OCI-LY7 (cell line): ENCODE measurements at regions not wholly inside any gene's neighbourhood (a gene's known extent, or its start where the extent isn't known, plus 50 kb on each side); places are given as distances from the start of the nearest gene placed in this dataset.

Source experiments
- BruUV-seq: library from RNA; stranded (reverse); fragments of 400-500 nt; replicated peaks from 2 replicates; lab custom pipeline; 2021; lab: Mats Ljungman, UMichigan
- CTCF ChIA-PET: fragments of 300-600 bp; sonication (Branson Sonifier 250); formaldehyde crosslinking; loops from one replicate; lab custom pipeline; 2022; ENCODE audit warnings: antibody characterized with exemption; ENCODE audit not compliant: unreplicated experiment; lab: Charles Lee
- POLR2A ChIA-PET: fragments of 300-600 bp; sonication (Branson Sonifier 250); formaldehyde crosslinking; loops from one replicate; lab custom pipeline; 2022; ENCODE audit warnings: antibody characterized with exemption; lab: Charles Lee
- DNase-seq: peaks from one replicate; pipeline ENCODE4 v3.0.0-alpha.2; 2015; ENCODE audit warnings: low spot score
- H2AFZ ChIP-seq: fragments of 200-600 bp; sonication (generic), shearing (Covaris generic); 2 replicates; pipeline ENCODE4 v1.6.1; 2014; ENCODE audit warnings: mild to moderate bottlenecking, antibody characterized with exemption, low read length, moderate library complexity
- H3K27ac ChIP-seq: fragments of 200-600 bp; sonication (generic); 2 replicates; pipeline ENCODE4 v1.5.1; 2014; ENCODE audit warnings: mixed run types, low read depth, mild to moderate bottlenecking, moderate library complexity, low read length, inconsistent platforms; ENCODE audit not compliant: poor library complexity, severe bottlenecking
- H3K36me3 ChIP-seq: fragments of 200-600 bp; sonication (generic); 2 replicates; pipeline ENCODE4 v1.6.1; 2014; ENCODE audit warnings: mild to moderate bottlenecking, antibody characterized with exemption, low read length, moderate library complexity, mixed read lengths; ENCODE audit not compliant: insufficient read depth
- H3K4me1 ChIP-seq: fragments of 200-600 bp; sonication (generic); 2 replicates; pipeline ENCODE4 v1.5.1; 2014; ENCODE audit warnings: mild to moderate bottlenecking, low read length; ENCODE audit not compliant: insufficient read depth, poor library complexity, severe bottlenecking
- H3K4me2 ChIP-seq: fragments of 200-600 bp; sonication (generic); 2 replicates; pipeline ENCODE4 v1.6.1; 2014; ENCODE audit warnings: mild to moderate bottlenecking, low read length
- H3K4me3 ChIP-seq: fragments of 200-600 bp; sonication (generic); 2 replicates; pipeline ENCODE4 v1.5.1; 2014; ENCODE audit warnings: mild to moderate bottlenecking, low read depth, low read length; ENCODE audit not compliant: poor library complexity, severe bottlenecking
- H3K79me2 ChIP-seq: fragments of 200-600 bp; sonication (generic); 2 replicates; pipeline ENCODE4 v1.6.1; 2016; ENCODE audit warnings: low read depth, mild to moderate bottlenecking, low read length, moderate library complexity, mixed read lengths; ENCODE audit not compliant: insufficient read depth
- H3K9me2 ChIP-seq: fragments of 200-600 bp; sonication (generic); 2 replicates; pipeline ENCODE4 v1.6.1; 2016; ENCODE audit warnings: mild to moderate bottlenecking, low read length, mixed read lengths; ENCODE audit not compliant: insufficient read depth
- H3K9me3 ChIP-seq: fragments of 200-600 bp; sonication (generic); 2 replicates; pipeline ENCODE4 v1.6.1; 2014; ENCODE audit warnings: mild to moderate bottlenecking, mixed run types, low read length, mixed read lengths
- H4K20me1 ChIP-seq: fragments of 200-600 bp; sonication (generic); 2 replicates; pipeline ENCODE4 v1.6.1; 2014; ENCODE audit warnings: mild to moderate bottlenecking, antibody characterized with exemption, low read length, moderate library complexity, mixed read lengths; ENCODE audit not compliant: insufficient read depth
- CTCF ChIP-seq: fragments of 200-600 bp; sonication (generic); conservative IDR thresholded peaks from 2 replicates; pipeline ENCODE4 v1.5.1; 2014; ENCODE audit warnings: mild to moderate bottlenecking, antibody characterized with exemption, low read length, moderate library complexity, mixed read lengths
- EZH2phosphoT487 ChIP-seq: fragments of 200-600 bp; sonication (generic); IDR thresholded peaks from 2 replicates; pipeline ENCODE4 v1.6.1; 2018; ENCODE audit warnings: low read depth, borderline replicate concordance, mild to moderate bottlenecking, mixed run types, antibody characterized with exemption, low read length, moderate library complexity, mixed read lengths
- intact Hi-C: fragments of 100-400 bp; cut with micrococcal nuclease; formaldehyde crosslinking; loops from one replicate; pipeline ENCODE4 v1.10.0; 2022; ENCODE audit not compliant: unreplicated experiment

GRCh38 chr15:81454024-81454423 lies 80.0 kb upstream of the TMC3 start:
- no peak overlapping the region for H2AFZ ChIP-seq
- TF ChIP-seq CTCF (no peak), EZH2phosphoT487 (no peak)
- ChIA-PET POLR2A (no interaction called here), CTCF (no interaction called here)
- H3K79me2 ChIP-seq: no peaks in the 10 kb centered on the region
- no peaks in the 10 kb centered on the region for H4K20me1 ChIP-seq
- H3K9me3 ChIP-seq: no peaks in the 10 kb centered on the region
- intact Hi-C loops: no loop called here
- no peaks in the 10 kb centered on the region for H3K9me2 ChIP-seq
- H3K36me3 ChIP-seq: no peaks in the 10 kb centered on the region
- BruUV-seq: no TSS peak
- no peak overlapping the region for H3K27ac ChIP-seq
- no peak for DNase-seq
- H3K4me3 ChIP-seq: no peak overlapping the region
- no peaks in the 10 kb centered on the region for H3K4me1 ChIP-seq
- H3K4me2 ChIP-seq: no peak overlapping the region

- TF ChIP-seq CTCF (no peak), EZH2phosphoT487 (no peak)
- intact Hi-C loops: no loop called here
- no peak overlapping the region for H3K27ac ChIP-seq
Measured at GRCh38 chr15:81450721-81451120, 76.7 kb upstream of the TMC3 start.

GRCh38 chr15:81449836-81450474 lies 75.9 kb upstream of the TMC3 start:
- CTCF ChIA-PET: no interaction called here
- Histone ChIP-seq H3K4me1 (no peaks in the 10 kb centered on the region), H3K9me3 (no peaks in the 10 kb centered on the region), H3K27ac (no peak overlapping the region), H3K79me2 (no peaks in the 10 kb centered on the region), H3K9me2 (no peaks in the 10 kb centered on the region), H3K4me3 (no peak overlapping the region), H3K4me2 (no peak overlapping the region), H4K20me1 (no peaks in the 10 kb centered on the region; the same call in 1 of the 2 replicates), H2AFZ (no peak overlapping the region), H3K36me3 (no peaks in the 10 kb centered on the region)
- TF ChIP-seq EZH2phosphoT487 (no peak), CTCF (no peak)
- DNase-seq: no peak
- intact Hi-C loops: no loop called here
- BruUV-seq: no TSS peak
- POLR2A ChIA-PET: interaction anchor here (0.6 kb wide), 1 partner anchor 33 kb away, joined by 3 read pairs; no protein-coding TSS in a partner anchor

More at GRCh38 chr15:81450721-81451120, 76.7 kb upstream of the TMC3 start:
- no peaks in the 10 kb centered on the region for H3K79me2 ChIP-seq
- DNase-seq: no peak
- no TSS peak for BruUV-seq
- no peak overlapping the region for H3K4me2 ChIP-seq
- H3K36me3 ChIP-seq: no peaks in the 10 kb centered on the region
- no peaks in the 10 kb centered on the region for H3K4me1 ChIP-seq
- ChIA-PET CTCF (no interaction called here), POLR2A (interaction anchor here (0.6 kb wide), 1 partner anchor 33 kb away, joined by 3 read pairs; no protein-coding TSS in a partner anchor)
- H3K9me3 ChIP-seq: no peaks in the 10 kb centered on the region
- no peaks in the 10 kb centered on the region for H3K9me2 ChIP-seq
- no peak overlapping the region for H3K4me3 ChIP-seq
- H4K20me1 ChIP-seq: no peaks in the 10 kb centered on the region; the same call in 1 of the 2 replicates
- no peak overlapping the region for H2AFZ ChIP-seq
